ENCODE measurements at regions not wholly inside any gene's neighbourhood (a gene's known extent, or its start where the extent isn't known, plus 50 kb on each side); places are given as distances from the start of the nearest gene placed in this dataset.

DNA sequence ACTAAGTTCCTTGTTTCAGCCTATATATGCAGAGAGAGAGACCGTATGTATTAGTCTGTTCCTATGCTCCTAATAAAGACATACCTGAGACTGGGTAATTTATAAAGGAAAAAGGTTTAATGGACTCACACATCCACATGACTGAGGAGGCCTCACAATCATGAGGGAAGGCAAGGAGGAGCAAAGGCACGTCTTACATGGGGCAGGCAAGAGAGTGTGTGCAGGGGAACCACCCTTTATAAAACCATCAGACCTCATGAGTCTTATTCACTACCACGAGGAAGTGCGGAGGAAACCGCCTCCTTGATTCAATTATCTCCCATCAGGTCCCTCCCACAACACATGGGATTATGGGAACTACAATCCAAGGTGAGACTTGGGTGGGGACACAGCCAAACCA is 73.8 kb downstream of the TMEM18 start:
- DNase-seq (ENCODE audit: low read depth), result no peak
- Mint-ChIP-seq H3K27me3 (ENCODE audit: low read depth, unreplicated experiment) (peaks cover 5% of the 10 kb centered on the region), H3K4me1 (ENCODE audit: low read depth, unreplicated experiment) (no peaks in the 10 kb centered on the region), H3K9me3 (ENCODE audit: unreplicated experiment) (peaks cover 8% of the 10 kb centered on the region), H3K4me3 (ENCODE audit: unreplicated experiment) (no peak overlapping the region), H3K27ac (ENCODE audit: unreplicated experiment) (no peak overlapping the region), H3K36me3 (ENCODE audit: low read depth, unreplicated experiment) (no peaks in the 10 kb centered on the region)
- H3K27me3 ChIP-seq (ENCODE audit: insufficient read depth, low read length), result no peaks in the 10 kb centered on the region
- no peak overlapping the region for H3K4me2 ChIP-seq (ENCODE audit: low read length)
- no peak overlapping the region for H3K4me3 ChIP-seq (ENCODE audit: insufficient read depth, low read depth, low read length)
- H3K9ac ChIP-seq (ENCODE audit: low read length), result no peak overlapping the region
- no peak for TF ChIP-seq CTCF (IDR thresholded peaks at IDR 0.05; ENCODE audit: insufficient read depth, low read depth, low read length)
- no peak for TF ChIP-seq EZH2 (IDR thresholded peaks at IDR 0.05; ENCODE audit: insufficient read depth, low read length)
- H4K20me1 ChIP-seq (ENCODE audit: insufficient read depth, low read length), result no peaks in the 10 kb centered on the region
- FAIRE-seq, result no peak
- H3K9me3 ChIP-seq (ENCODE audit: insufficient read depth, low read depth, low read length), result peaks cover 9% of the 10 kb centered on the region
- H2AFZ ChIP-seq (ENCODE audit: low read depth, low read length), result no peak overlapping the region
- no peak overlapping the region for H3K27ac ChIP-seq (ENCODE audit: low read depth, low read length)
- H3K36me3 ChIP-seq (ENCODE audit: insufficient read depth, low read length), result no peaks in the 10 kb centered on the region
- H3K4me1 ChIP-seq (ENCODE audit: insufficient read depth, low read length), result no peaks in the 10 kb centered on the region
- no peaks in the 10 kb centered on the region for H3K79me2 ChIP-seq (ENCODE audit: insufficient read depth, low read length)

GRCh38 chr2:602571-603359 is 74.4 kb downstream of the TMEM18 start:
- Histone ChIP-seq H3K36me3 (ENCODE audit: insufficient read depth, low read length) (no peaks in the 10 kb centered on the region), H3K4me2 (ENCODE audit: low read length) (no peak overlapping the region), H3K4me1 (ENCODE audit: insufficient read depth, low read length) (no peaks in the 10 kb centered on the region), H3K27me3 (ENCODE audit: insufficient read depth, low read length) (no peaks in the 10 kb centered on the region), H4K20me1 (ENCODE audit: insufficient read depth, low read length) (no peaks in the 10 kb centered on the region), H2AFZ (ENCODE audit: low read depth, low read length) (no peak overlapping the region), H3K4me3 (ENCODE audit: insufficient read depth, low read depth, low read length) (no peak overlapping the region), H3K9ac (ENCODE audit: low read length) (no peak overlapping the region), H3K79me2 (ENCODE audit: insufficient read depth, low read length) (no peaks in the 10 kb centered on the region), H3K9me3 (ENCODE audit: insufficient read depth, low read depth, low read length) (peaks cover 9% of the 10 kb centered on the region), H3K27ac (ENCODE audit: low read depth, low read length) (no peak overlapping the region)
- FAIRE-seq (no peak), DNase-seq (ENCODE audit: low read depth) (no peak)
- Mint-ChIP-seq H3K4me1 (ENCODE audit: low read depth, unreplicated experiment) (no peaks in the 10 kb centered on the region), H3K27me3 (ENCODE audit: low read depth, unreplicated experiment) (peaks cover 5% of the 10 kb centered on the region), H3K27ac (ENCODE audit: unreplicated experiment) (no peak overlapping the region), H3K36me3 (ENCODE audit: low read depth, unreplicated experiment) (no peaks in the 10 kb centered on the region), H3K9me3 (ENCODE audit: unreplicated experiment) (peaks cover 8% of the 10 kb centered on the region), H3K4me3 (ENCODE audit: unreplicated experiment) (no peak overlapping the region)
- TF ChIP-seq EZH2 (IDR thresholded peaks at IDR 0.05; ENCODE audit: insufficient read depth, low read length) (no peak), CTCF (IDR thresholded peaks at IDR 0.05; ENCODE audit: insufficient read depth, low read depth, low read length) (no peak)

DNA sequence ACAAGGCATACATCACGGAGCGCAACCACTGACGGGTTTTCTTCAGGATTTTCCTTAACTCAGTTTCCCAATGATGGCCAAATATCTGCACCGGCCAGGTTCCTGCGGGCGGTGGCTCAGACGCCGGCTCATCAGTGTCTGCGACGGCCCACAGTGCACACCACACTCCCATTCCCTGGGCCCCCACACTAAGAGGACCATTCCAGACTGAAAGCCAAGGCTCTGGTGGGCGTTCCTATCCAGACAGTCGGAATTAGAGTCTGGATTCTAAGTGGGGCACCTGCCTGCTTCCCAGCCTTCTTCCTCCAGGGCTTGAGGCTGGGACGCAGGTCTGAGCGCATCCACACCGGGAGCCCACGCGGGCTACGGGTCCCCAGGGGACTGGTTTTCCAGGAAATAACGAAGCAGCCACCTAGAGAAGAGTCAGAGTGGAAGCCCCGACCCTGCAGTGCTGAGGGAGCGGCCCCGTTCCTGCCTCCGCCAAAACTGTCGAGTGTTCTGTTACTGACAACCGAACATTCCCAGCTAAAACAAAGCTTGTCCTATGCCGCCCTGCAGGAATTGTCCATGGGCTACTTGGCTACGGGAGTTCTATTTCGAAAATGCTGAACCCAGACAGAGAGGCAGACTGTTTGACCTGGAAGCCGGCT is 75.3 kb downstream of the TMEM18 start:
- no peak for TF ChIP-seq EZH2 (IDR thresholded peaks at IDR 0.05; ENCODE audit: insufficient read depth, low read length)
- TF ChIP-seq CTCF (IDR thresholded peaks at IDR 0.05; ENCODE audit: insufficient read depth, low read depth, low read length), result no peak
- H3K4me2 ChIP-seq (ENCODE audit: low read length), result no peak overlapping the region
- no peak overlapping the region for H2AFZ ChIP-seq (ENCODE audit: low read depth, low read length)
- H3K27ac ChIP-seq (ENCODE audit: low read depth, low read length), result no peak overlapping the region
- DNase-seq (ENCODE audit: low read depth) (no peak), FAIRE-seq (no peak)
- H3K27ac Mint-ChIP-seq (ENCODE audit: unreplicated experiment), result no peak overlapping the region
- H3K9me3 ChIP-seq (ENCODE audit: insufficient read depth, low read depth, low read length), result peaks cover 9% of the 10 kb centered on the region
- no peak overlapping the region for H3K4me3 ChIP-seq (ENCODE audit: insufficient read depth, low read depth, low read length)
- no peaks in the 10 kb centered on the region for H4K20me1 ChIP-seq (ENCODE audit: insufficient read depth, low read length)
- no peaks in the 10 kb centered on the region for H3K79me2 ChIP-seq (ENCODE audit: insufficient read depth, low read length)
- H3K4me3 Mint-ChIP-seq (ENCODE audit: unreplicated experiment), result no peak overlapping the region
- no peaks in the 10 kb centered on the region for H3K4me1 Mint-ChIP-seq (ENCODE audit: low read depth, unreplicated experiment)
- H3K4me1 ChIP-seq (ENCODE audit: insufficient read depth, low read length), result no peaks in the 10 kb centered on the region
- peaks cover 7% of the 10 kb centered on the region for H3K9me3 Mint-ChIP-seq (ENCODE audit: unreplicated experiment)
- peaks cover 5% of the 10 kb centered on the region for H3K27me3 Mint-ChIP-seq (ENCODE audit: low read depth, unreplicated experiment)
- no peaks in the 10 kb centered on the region for H3K36me3 Mint-ChIP-seq (ENCODE audit: low read depth, unreplicated experiment)
- H3K27me3 ChIP-seq (ENCODE audit: insufficient read depth, low read length), result no peaks in the 10 kb centered on the region
- no peaks in the 10 kb centered on the region for H3K36me3 ChIP-seq (ENCODE audit: insufficient read depth, low read length)
- no peak overlapping the region for H3K9ac ChIP-seq (ENCODE audit: low read length)

All from astrocyte (in vitro differentiated cells and primary cell).